Activated CD4-positive, alpha-beta memory T cell treated with anti-CD3 and anti-CD28 coated beads for 36 hours (primary cell): ENCODE measurements at regions not wholly inside any gene's neighbourhood (a gene's known extent, or its start where the extent isn't known, plus 50 kb on each side); places are given as distances from the start of the nearest gene placed in this dataset.
"Not testable (repeated sequence)": the region's sequence is repeated elsewhere in the genome, so short reads cannot be mapped to it uniquely, and the experiment has no call there.

Experiments
- CTCF ChIA-PET: fragments of 350-600 bp; sonication (Branson Sonifier 250); formaldehyde crosslinking; loops from one replicate; lab custom pipeline; 2021; ENCODE audit warnings: antibody characterized with exemption, inconsistent platforms; lab: Charles Lee
- POLR2A ChIA-PET: fragments of 350-600 bp; sonication (Branson Sonifier 250); formaldehyde crosslinking; loops from one replicate; lab custom pipeline; 2021; ENCODE audit warnings: antibody characterized with exemption; lab: Charles Lee
- DNase-seq: peaks from one replicate; pipeline ENCODE4 v3.0.0-alpha.2; 2020
- H3K27ac Mint-ChIP-seq: one replicate; pipeline ENCODE4 v1.8.0; 2021; ENCODE audit warnings: mixed read lengths
- H3K27me3 Mint-ChIP-seq: one replicate; pipeline ENCODE4 v1.8.0; 2021; ENCODE audit warnings: mixed read lengths
- H3K36me3 Mint-ChIP-seq: one replicate; pipeline ENCODE4 v1.8.0; 2021; ENCODE audit warnings: mixed read lengths
- H3K4me1 Mint-ChIP-seq: one replicate; pipeline ENCODE4 v1.8.0; 2021; ENCODE audit warnings: low read depth, mixed read lengths
- H3K4me3 Mint-ChIP-seq: one replicate; pipeline ENCODE4 v1.8.0; 2021; ENCODE audit warnings: mild to moderate bottlenecking, mixed read lengths
- H3K9me3 Mint-ChIP-seq: one replicate; pipeline ENCODE4 v1.8.0; 2021; ENCODE audit warnings: mixed read lengths
- intact Hi-C: fragments of 100-400 bp; cut with micrococcal nuclease; formaldehyde crosslinking; loops from one replicate; pipeline ENCODE4 v1.15.1; 2023

DNA sequence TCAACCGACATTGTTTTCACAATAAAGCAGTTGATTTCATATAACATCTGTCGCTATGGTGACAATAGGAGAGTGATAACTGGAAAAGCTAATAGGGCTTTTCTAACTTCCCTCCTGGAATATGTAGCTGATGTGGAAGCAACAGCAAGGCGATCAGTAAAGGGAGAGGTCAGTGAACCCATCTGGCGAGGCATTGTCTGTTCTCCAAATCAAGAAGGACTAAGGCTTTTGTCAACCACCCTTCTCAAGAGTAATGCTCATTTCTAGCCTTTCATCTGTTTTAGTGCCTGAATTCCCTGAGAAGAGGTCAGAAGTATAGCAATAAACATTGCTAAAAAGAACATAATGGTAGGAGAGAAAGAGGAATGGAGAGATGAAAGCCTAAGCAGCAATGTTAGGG is 201.3 kb downstream of the AKAP7 start:
- no peaks in the 10 kb centered on the region for H3K9me3 Mint-ChIP-seq
- ChIA-PET CTCF (no interaction called here), POLR2A (no interaction called here)
- H3K4me1 Mint-ChIP-seq: no peaks in the 10 kb centered on the region
- H3K27ac Mint-ChIP-seq: no peak overlapping the region
- DNase-seq: no peak
- intact Hi-C loops: no loop called here
- no peaks in the 10 kb centered on the region for H3K36me3 Mint-ChIP-seq
- H3K4me3 Mint-ChIP-seq: no peak overlapping the region
- H3K27me3 Mint-ChIP-seq: no peaks in the 10 kb centered on the region

DNA sequence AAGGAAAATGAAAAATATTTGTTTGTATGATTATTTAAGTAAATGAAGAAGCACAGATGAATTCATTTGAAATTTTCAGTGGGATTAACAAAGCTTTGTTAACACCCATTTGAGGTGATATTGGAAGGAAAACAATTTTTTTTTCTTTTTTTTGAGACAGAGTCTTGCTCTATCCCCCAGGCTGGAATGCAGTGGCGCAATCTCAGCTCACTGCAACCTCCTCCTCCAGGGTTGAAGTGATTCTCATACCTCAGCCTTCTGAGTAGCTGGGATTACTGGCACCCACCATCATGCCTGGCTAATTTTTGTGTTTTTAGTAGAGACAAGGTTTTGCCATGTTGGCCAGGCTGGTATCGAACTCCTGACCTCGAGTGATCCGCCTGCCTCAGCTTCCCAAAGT is 211.6 kb downstream of the AKAP7 start:
- H3K36me3 Mint-ChIP-seq, H3K9me3 Mint-ChIP-seq, CTCF ChIA-PET, intact Hi-C loops, H3K27me3 Mint-ChIP-seq, H3K4me3 Mint-ChIP-seq, H3K4me1 Mint-ChIP-seq, POLR2A ChIA-PET, DNase-seq, H3K27ac Mint-ChIP-seq: not testable (repeated sequence)

DNA sequence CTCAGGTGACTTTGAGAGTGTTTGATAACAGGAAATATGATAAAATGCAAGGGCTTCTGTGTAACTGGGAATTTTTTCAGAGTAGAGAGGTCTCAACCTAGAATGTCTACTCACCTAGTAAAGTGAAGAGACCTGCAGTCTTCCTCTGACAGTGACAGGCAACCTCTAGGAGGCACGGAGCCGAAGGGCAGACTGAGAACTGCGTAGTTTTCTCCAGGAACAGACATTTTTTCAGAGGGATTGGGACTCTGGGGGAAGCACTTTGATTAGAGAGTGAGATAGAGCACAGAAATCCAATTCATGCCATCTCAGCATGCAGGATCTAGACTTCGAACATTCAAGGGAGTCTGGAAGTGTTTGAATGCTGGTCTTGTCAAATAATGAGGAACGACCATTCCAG is 213.3 kb downstream of the AKAP7 start:
- no peak for DNase-seq
- POLR2A ChIA-PET: no interaction called here
- Mint-ChIP-seq H3K27me3 (no peaks in the 10 kb centered on the region), H3K9me3 (no peaks in the 10 kb centered on the region), H3K4me1 (peaks cover 7% of the 10 kb centered on the region), H3K4me3 (no peak overlapping the region), H3K27ac (no peak overlapping the region), H3K36me3 (peaks cover 1% of the 10 kb centered on the region)
- intact Hi-C loops: no loop called here
- CTCF ChIA-PET: no interaction called here

DNA sequence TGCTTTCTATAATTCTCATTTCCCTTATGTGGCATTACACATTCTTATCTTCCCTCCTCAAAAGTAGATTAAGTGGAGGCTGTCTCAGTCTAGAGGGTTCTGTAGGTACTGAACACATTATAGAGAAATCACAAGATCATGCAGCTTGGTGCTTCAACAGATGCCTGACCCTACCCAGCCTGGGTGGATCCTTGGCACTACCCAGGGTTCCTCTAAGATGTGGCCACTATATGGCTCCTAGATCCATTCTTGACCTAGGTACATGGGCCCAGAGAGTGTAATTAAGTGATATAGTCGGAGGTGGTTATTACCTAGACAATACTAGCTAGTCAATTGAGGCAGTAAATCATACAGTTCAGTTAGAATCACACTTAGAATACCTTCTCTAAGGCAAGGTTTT is 213.9 kb downstream of the AKAP7 start:
- Mint-ChIP-seq H3K4me3 (no peak overlapping the region), H3K27me3 (no peaks in the 10 kb centered on the region), H3K9me3 (no peaks in the 10 kb centered on the region), H3K36me3 (peaks cover 1% of the 10 kb centered on the region), H3K4me1 (peaks cover 7% of the 10 kb centered on the region), H3K27ac (no peak overlapping the region)
- intact Hi-C loops: no loop called here
- ChIA-PET CTCF (no interaction called here), POLR2A (no interaction called here)
- no peak for DNase-seq

DNA sequence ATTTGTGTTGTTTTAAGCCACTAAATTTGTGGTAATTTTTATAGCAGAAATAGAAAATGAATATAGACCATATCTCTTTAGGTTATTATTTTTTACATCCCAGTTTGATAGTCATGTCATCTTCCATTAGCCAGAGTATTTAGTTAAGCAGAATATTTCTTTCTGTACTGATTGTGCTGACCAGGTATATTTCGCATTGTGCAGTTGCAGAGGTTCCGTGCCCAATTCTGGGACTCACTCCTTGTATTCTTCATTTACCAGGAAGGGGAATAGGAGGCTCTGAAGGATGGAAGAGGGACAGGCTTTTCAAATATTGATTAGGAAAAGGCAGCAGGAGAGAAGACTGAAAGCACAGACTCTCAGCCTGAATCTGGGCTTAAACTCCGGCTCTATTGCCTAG is 217.8 kb downstream of the AKAP7 start:
- H3K27me3 Mint-ChIP-seq: no peaks in the 10 kb centered on the region
- DNase-seq: no peak
- no peak overlapping the region for H3K27ac Mint-ChIP-seq
- peaks cover 6% of the 10 kb centered on the region for H3K4me1 Mint-ChIP-seq
- POLR2A ChIA-PET: no interaction called here
- no peaks in the 10 kb centered on the region for H3K36me3 Mint-ChIP-seq
- CTCF ChIA-PET: no interaction called here
- no peaks in the 10 kb centered on the region for H3K9me3 Mint-ChIP-seq
- no peak overlapping the region for H3K4me3 Mint-ChIP-seq
- intact Hi-C loops: no loop called here

DNA sequence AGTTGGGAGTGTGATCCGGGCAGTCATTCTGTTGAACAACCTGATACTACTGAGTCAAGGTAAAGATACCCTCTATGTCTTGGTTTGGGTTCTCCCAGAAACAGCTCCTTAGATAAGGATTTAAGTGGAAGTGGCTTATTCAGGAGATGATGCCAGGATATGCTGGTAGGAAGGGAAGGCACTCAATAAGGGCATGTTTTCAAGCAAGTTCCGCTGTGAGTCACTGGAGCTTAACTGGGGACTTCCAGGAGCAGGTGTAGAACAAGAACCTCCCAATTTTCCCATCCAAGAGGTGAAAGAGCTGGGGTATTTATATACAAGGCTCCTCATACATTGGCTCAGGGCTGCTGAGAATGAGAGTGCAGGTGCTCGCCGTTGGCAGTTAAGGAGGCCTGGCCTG is 218.6 kb downstream of the AKAP7 start:
- CTCF ChIA-PET: no interaction called here
- POLR2A ChIA-PET: no interaction called here
- H3K27ac Mint-ChIP-seq: no peak overlapping the region
- no peaks in the 10 kb centered on the region for H3K4me1 Mint-ChIP-seq
- no peaks in the 10 kb centered on the region for H3K36me3 Mint-ChIP-seq
- no peak for DNase-seq
- intact Hi-C loops: no loop called here
- no peak overlapping the region for H3K4me3 Mint-ChIP-seq
- H3K27me3 Mint-ChIP-seq: no peaks in the 10 kb centered on the region
- no peaks in the 10 kb centered on the region for H3K9me3 Mint-ChIP-seq

DNA sequence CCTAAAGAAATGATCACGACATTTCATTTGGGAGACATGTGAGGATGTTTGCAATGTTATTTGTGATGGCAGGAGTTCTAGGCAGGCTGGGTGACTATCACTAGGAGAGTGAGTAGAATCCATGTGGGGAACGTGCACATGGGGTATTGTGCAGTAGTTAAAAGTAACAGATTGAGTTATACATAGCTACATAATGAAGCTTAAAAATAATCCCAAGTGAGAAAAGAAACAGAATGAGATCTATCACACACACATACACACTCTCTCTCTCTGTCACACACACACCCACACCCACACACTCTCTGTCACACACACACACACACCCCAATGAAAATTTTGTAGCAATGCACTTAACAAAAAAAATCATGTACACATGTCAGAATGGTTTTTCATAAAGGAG is 218.7 kb upstream of the ARG1 start:
- Mint-ChIP-seq H3K9me3 (no peaks in the 10 kb centered on the region), H3K27me3 (no peaks in the 10 kb centered on the region), H3K4me1 (no peaks in the 10 kb centered on the region), H3K27ac (no peak overlapping the region), H3K36me3 (no peaks in the 10 kb centered on the region), H3K4me3 (no peak overlapping the region)
- no peak for DNase-seq
- intact Hi-C loops: no loop called here
- ChIA-PET CTCF (no interaction called here), POLR2A (no interaction called here)

DNA sequence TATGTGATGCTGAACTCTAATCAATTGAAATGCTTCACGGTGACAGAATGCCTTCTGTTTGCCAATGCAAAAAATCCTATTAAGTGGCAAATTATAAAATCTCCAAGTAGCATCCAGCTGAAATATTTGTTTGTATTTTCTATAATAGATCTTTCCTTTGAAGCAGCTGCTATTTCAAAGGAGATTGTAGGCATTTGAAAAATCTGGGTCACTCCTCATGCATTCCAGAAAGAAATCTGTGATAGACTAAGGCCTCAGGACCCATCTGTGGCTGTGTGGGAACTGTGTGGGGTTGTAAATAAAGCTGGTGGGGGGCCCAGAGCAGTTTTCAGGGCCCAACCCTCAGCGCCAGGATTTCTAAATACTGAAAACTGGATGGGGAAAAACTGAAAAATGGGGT is 216.9 kb upstream of the ARG1 start:
- CTCF ChIA-PET: no interaction called here
- Mint-ChIP-seq H3K4me1 (no peaks in the 10 kb centered on the region), H3K27ac (no peak overlapping the region), H3K9me3 (no peaks in the 10 kb centered on the region), H3K36me3 (no peaks in the 10 kb centered on the region), H3K4me3 (no peak overlapping the region), H3K27me3 (no peaks in the 10 kb centered on the region)
- no peak for DNase-seq
- intact Hi-C loops: no loop called here
- POLR2A ChIA-PET: interaction anchor here (0.6 kb wide), 1 partner anchor 604 kb away, joined by 5 read pairs; no protein-coding TSS in a partner anchor

DNA sequence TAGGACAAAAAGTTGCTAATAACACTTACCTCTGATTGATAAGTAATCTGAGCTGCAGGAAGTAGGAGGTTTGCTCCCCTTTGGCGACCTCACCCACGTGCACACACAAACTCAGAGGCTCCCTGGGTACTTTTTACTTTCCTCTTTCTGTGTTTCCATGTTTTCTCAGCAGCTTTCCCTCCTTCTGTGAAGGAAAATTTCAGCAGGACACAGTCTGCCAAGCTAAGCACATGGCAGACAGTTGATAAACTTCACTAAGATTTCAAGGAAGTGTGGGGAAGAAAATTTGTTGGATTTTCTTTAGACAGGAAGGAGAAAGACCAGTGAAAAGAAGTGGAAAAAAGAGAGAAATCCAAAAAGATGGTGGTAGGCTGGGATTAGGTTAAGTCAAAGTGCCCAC is 215.5 kb upstream of the ARG1 start:
- no peaks in the 10 kb centered on the region for H3K9me3 Mint-ChIP-seq
- ChIA-PET POLR2A (no interaction called here), CTCF (no interaction called here)
- no peak overlapping the region for H3K27ac Mint-ChIP-seq
- no peak overlapping the region for H3K4me3 Mint-ChIP-seq
- H3K4me1 Mint-ChIP-seq: no peaks in the 10 kb centered on the region
- DNase-seq: no peak
- no peaks in the 10 kb centered on the region for H3K36me3 Mint-ChIP-seq
- intact Hi-C loops: no loop called here
- H3K27me3 Mint-ChIP-seq: no peaks in the 10 kb centered on the region

DNA sequence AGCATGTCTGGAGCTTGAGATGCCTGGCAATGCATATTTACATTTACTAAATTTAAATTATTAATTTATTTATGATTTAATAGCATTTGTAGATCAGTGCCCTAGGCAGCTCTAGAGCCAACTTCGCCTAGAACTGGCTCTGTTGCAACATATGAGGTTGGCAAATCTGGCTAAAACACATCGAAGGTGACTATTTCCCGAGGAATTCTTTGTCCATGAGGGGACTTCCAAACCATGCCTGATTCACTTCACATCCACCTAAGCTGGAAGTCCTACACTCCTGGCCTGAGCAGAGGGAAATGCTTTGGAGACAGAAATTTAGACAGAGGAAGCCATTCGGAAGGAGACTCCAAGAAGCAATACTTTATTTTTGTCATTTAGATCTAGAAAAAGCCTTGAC is 211.0 kb upstream of the ARG1 start:
- no peak overlapping the region for H3K4me3 Mint-ChIP-seq
- H3K4me1 Mint-ChIP-seq: peaks cover 2% of the 10 kb centered on the region
- no peaks in the 10 kb centered on the region for H3K27me3 Mint-ChIP-seq
- H3K9me3 Mint-ChIP-seq: no peaks in the 10 kb centered on the region
- no peak for DNase-seq
- ChIA-PET POLR2A (no interaction called here), CTCF (no interaction called here)
- no peaks in the 10 kb centered on the region for H3K36me3 Mint-ChIP-seq
- intact Hi-C loops: no loop called here
- H3K27ac Mint-ChIP-seq: no peak overlapping the region

DNA sequence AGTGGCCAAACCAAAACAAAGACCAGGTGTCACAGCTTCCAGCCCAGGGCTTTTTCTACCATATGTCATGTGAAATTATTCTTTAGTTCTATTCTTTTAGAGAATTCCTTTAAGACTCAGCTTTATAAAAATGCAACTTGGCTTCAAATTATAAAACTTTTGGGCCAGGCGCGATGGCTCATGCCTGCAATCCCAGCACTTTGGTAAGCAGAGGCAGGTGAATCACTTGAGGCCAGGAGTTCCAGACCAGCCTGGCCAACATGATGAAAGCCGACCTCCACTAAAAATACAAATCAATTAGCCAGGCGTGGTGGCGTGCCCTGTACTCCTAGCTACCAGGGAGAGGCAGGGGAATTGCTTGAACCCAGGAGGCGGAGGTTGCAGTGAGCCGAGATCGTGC is 210.3 kb upstream of the ARG1 start:
- Mint-ChIP-seq H3K27me3 (no peaks in the 10 kb centered on the region), H3K9me3 (no peaks in the 10 kb centered on the region), H3K4me3 (no peak overlapping the region), H3K27ac (no peak overlapping the region), H3K36me3 (no peaks in the 10 kb centered on the region), H3K4me1 (peaks cover 2% of the 10 kb centered on the region)
- ChIA-PET CTCF (interaction anchor here (1.0 kb wide), 1 partner anchor 11 kb away, joined by 3 read pairs; no protein-coding TSS in a partner anchor), POLR2A (no interaction called here)
- intact Hi-C loops: no loop called here
- no peak for DNase-seq

DNA sequence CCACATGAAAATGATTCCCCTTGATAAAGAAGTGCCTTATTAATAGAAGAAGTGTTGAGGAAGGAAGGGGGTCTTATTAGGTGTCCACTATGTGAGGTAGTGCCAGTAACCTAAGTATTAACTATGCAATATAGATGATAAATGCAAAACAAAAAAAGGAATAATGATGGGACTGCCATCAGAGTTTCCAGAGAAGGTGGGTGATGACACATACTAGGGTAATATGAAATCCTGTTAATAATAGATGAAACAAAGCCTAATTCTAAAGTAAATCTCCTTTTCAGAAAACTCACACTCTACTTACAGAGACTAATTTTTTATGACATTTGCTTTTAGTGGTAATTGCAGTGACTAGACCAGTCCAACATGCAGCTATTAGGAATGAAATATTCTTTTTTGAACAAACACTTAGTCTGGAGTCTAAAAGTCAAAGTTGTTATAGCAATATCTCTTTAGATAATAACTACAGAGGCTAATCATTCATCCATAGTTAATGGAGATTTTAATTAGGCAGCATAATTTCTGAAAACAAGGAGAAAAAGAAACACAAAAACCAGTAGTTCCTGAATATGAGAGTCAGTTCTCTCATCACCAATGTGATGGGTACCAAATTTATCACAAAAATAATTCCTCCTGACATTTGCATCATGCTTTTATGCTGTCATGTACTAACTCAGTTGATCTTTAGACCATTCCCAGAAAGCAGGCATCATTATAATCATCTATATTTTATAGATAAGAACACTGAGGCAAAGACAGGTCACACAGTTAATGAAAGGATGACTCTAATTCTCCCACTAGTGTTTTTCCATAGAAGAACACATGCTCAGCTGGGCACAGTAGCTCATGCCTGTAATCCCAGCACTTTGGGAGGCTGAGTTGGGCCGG is 208.8 kb upstream of the ARG1 start:
- CTCF ChIA-PET: interaction anchor here (0.5 kb wide), 1 partner anchor 14 kb away, joined by 4 read pairs; no protein-coding TSS in a partner anchor

DNA sequence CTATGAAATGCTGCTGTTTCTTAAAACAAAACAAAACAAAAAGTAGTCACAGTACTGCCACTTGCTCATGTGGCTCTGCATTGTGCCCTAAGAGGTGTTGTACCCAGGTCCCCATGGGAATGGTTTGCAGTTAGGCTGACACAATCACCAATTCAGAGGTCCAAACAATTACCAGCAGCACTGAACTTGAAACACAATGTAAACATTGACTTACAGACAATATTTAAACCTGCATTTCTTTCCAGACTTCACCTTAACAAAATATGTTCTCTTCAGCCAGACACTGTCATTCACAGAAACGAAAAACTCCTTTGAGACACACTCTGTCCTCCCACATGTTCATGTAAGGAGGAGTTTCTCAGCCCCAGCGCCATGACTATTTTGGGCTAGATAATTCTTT is 206.8 kb upstream of the ARG1 start:
- no peak overlapping the region for H3K27ac Mint-ChIP-seq
- no peak for DNase-seq
- ChIA-PET POLR2A (no interaction called here), CTCF (no interaction called here)
- no peak overlapping the region for H3K4me3 Mint-ChIP-seq
- no peaks in the 10 kb centered on the region for H3K27me3 Mint-ChIP-seq
- no peaks in the 10 kb centered on the region for H3K9me3 Mint-ChIP-seq
- H3K36me3 Mint-ChIP-seq: no peaks in the 10 kb centered on the region
- intact Hi-C loops: no loop called here
- peaks cover 2% of the 10 kb centered on the region for H3K4me1 Mint-ChIP-seq

More for the DNA sequence above, 208.8 kb upstream of the ARG1 start:
- Mint-ChIP-seq H3K4me3 (no peak overlapping the region), H3K4me1 (peaks cover 2% of the 10 kb centered on the region), H3K27ac (no peak overlapping the region), H3K9me3 (no peaks in the 10 kb centered on the region), H3K27me3 (no peaks in the 10 kb centered on the region), H3K36me3 (no peaks in the 10 kb centered on the region)
- intact Hi-C loops: no loop called here
- DNase-seq: no peak
- POLR2A ChIA-PET: no interaction called here
